SK-N-SH (cell line): ENCODE measurements at regions not wholly inside any gene's neighbourhood (a gene's known extent, or its start where the extent isn't known, plus 50 kb on each side); places are given as distances from the start of the nearest gene placed in this dataset.

ENCODE experiments used
- EP300 ChIP-seq, 2 experiments: IDR thresholded peaks; 2 replicates each; pipeline versions ENCODE4 v1.4.0 to v1.6.1; 2012; ENCODE audit warnings: borderline replicate concordance in 1 of 2, low read depth in 1 of 2, low read length in 1 of 2
- FOXJ3 ChIP-seq: sonication (generic); formaldehyde crosslinking; IDR thresholded peaks from 2 replicates; pipeline ENCODE4 v1.5.1; 2020; ENCODE audit warnings: mild to moderate bottlenecking, missing genetic modification reagents
- GATA2 ChIP-seq: sonication (generic); formaldehyde crosslinking; IDR thresholded peaks from 2 replicates; pipeline ENCODE4 v1.5.0; 2020; ENCODE audit warnings: mild to moderate bottlenecking, missing genetic modification reagents
- NFIC ChIP-seq: IDR thresholded peaks from 2 replicates; pipeline ENCODE4 v1.4.0; 2012; ENCODE audit warnings: borderline replicate concordance
- POLR2AphosphoS5 ChIP-seq: IDR thresholded peaks from 2 replicates; pipeline ENCODE4 v1.6.1; 2012; ENCODE audit warnings: low read depth, low read length
- RAD21 ChIP-seq: IDR thresholded peaks from 2 replicates; pipeline ENCODE4 v1.6.1; 2012; ENCODE audit warnings: mild to moderate bottlenecking, low read length
- SMC3 ChIP-seq: IDR thresholded peaks from 2 replicates; pipeline ENCODE4 v1.6.1; 2012; ENCODE audit warnings: low read depth, low read length, improper control_type of control experiment
- TAF1 ChIP-seq: IDR thresholded peaks from 2 replicates; pipeline ENCODE4 v1.6.1; 2012; ENCODE audit warnings: low read depth, mild to moderate bottlenecking, low read length, moderate library complexity, borderline replicate concordance
- TF ChIP-seq, protein P1 (sequence below): fragments of 200-600 bp; sonication (generic); IDR thresholded peaks from 2 replicates; pipeline ENCODE4 v1.6.1; 2017; ENCODE audit warnings: antibody characterized with exemption, mild to moderate bottlenecking, moderate library complexity
- TF ChIP-seq, protein P2 (sequence below): IDR thresholded peaks from 2 replicates; pipeline ENCODE4 v1.4.0; 2012; ENCODE audit warnings: low read depth, borderline replicate concordance
- TF ChIP-seq, protein P3 (sequence below): fragments of 150-350 bp; IDR thresholded peaks from 2 replicates; pipeline ENCODE4 v1.6.1; 2016; ENCODE audit warnings: mild to moderate bottlenecking, low read depth, low read length

DNA sequence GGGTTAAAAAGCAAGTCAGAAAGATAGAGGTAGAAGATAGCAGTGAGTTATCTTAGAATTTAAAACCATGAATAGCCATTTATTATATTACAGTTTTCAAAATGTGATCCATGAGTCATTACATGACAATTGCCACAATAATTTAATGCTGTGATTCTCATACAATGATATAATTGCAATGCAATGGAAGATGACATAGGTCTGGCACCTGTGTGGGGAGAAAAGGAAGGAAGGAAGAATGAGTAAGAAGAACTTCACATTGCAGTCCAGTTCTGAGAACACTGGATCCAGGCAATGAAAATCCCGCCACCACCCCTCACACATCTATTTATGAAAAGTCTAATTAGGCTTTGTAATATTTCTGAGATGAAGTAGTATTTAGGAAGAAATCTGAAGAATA is 738.1 kb upstream of the LINC00305 start:
- TF ChIP-seq, protein P1, sequence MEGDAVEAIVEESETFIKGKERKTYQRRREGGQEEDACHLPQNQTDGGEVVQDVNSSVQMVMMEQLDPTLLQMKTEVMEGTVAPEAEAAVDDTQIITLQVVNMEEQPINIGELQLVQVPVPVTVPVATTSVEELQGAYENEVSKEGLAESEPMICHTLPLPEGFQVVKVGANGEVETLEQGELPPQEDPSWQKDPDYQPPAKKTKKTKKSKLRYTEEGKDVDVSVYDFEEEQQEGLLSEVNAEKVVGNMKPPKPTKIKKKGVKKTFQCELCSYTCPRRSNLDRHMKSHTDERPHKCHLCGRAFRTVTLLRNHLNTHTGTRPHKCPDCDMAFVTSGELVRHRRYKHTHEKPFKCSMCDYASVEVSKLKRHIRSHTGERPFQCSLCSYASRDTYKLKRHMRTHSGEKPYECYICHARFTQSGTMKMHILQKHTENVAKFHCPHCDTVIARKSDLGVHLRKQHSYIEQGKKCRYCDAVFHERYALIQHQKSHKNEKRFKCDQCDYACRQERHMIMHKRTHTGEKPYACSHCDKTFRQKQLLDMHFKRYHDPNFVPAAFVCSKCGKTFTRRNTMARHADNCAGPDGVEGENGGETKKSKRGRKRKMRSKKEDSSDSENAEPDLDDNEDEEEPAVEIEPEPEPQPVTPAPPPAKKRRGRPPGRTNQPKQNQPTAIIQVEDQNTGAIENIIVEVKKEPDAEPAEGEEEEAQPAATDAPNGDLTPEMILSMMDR, result no peak
- no peak for TF ChIP-seq EP300 (IDR thresholded peaks at IDR 0.05; ENCODE audit: borderline replicate concordance in 1 of 2, low read depth in 1 of 2, low read length in 1 of 2)
- TF ChIP-seq, protein P2, sequence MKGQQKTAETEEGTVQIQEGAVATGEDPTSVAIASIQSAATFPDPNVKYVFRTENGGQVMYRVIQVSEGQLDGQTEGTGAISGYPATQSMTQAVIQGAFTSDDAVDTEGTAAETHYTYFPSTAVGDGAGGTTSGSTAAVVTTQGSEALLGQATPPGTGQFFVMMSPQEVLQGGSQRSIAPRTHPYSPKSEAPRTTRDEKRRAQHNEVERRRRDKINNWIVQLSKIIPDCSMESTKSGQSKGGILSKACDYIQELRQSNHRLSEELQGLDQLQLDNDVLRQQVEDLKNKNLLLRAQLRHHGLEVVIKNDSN, result no peak
- TF ChIP-seq NFIC, result no peak
- TF ChIP-seq RAD21, result no peak
- TF ChIP-seq SMC3, result no peak
- TF ChIP-seq FOXJ3 (CRISPR knock-in tag), result no peak
- no peak for TF ChIP-seq TAF1
- TF ChIP-seq, protein P3, sequence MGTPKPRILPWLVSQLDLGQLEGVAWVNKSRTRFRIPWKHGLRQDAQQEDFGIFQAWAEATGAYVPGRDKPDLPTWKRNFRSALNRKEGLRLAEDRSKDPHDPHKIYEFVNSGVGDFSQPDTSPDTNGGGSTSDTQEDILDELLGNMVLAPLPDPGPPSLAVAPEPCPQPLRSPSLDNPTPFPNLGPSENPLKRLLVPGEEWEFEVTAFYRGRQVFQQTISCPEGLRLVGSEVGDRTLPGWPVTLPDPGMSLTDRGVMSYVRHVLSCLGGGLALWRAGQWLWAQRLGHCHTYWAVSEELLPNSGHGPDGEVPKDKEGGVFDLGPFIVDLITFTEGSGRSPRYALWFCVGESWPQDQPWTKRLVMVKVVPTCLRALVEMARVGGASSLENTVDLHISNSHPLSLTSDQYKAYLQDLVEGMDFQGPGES, result no peak
- TF ChIP-seq GATA2 (CRISPR knock-in tag), result no peak
- TF ChIP-seq POLR2AphosphoS5, result no peak
